ENCODE measurements at regions not wholly inside any gene's neighbourhood (a gene's known extent, or its start where the extent isn't known, plus 50 kb on each side); places are given as distances from the start of the nearest gene placed in this dataset.

DNA sequence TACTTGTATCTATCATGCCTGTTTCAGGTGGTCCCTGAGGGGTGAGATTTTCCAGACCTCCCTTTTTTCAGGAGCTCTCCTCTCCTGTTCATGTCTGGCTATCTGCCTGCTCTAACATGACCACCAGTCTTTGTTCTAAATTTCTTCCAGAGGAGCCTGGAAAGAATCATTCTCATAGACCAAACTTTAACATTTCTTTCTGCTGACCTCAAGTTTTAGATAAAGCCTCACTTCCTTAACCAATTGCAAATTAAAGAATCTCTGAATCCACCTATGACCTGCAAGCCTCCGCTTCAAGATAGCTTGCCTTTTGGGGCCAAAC, 97.6 kb downstream of the TEX51 start:
- POLR2A ChIA-PET (ENCODE audit: partially characterized antibody): no interaction called here
- no peak overlapping the region for H2BK5ac ChIP-seq (ENCODE audit: low read depth, low read length)

More for the DNA sequence above, 97.6 kb downstream of the TEX51 start:
- H4K8ac ChIP-seq (ENCODE audit: extremely low read depth, insufficient read depth, low read length): no peak overlapping the region
- H2BK20ac ChIP-seq (ENCODE audit: low read length): no peak overlapping the region
- no peak overlapping the region for H2BK120ac ChIP-seq (replicated peaks; ENCODE audit: low read depth, low read length)
- H3K36me3 ChIP-seq (ENCODE audit: control insufficient read depth in 2 of 4, insufficient read depth in 4 of 4, low read length in 3 of 4): no peaks in the 10 kb centered on the region
- H2BK15ac ChIP-seq (ENCODE audit: low read length): no peak overlapping the region
- H3K4ac ChIP-seq (replicated peaks; ENCODE audit: insufficient read length, low read depth, low read length): no peak overlapping the region
- WGBS, 2 experiments (ENCODE audit: extremely low coverage in 1 of 2, insufficient coverage in 1 of 2, insufficient read length in 1 of 2, insufficient replicate concordance in 2 of 2, low coverage in 1 of 2, low lambda C conversion rate in 2 of 2, missing lambda C conversion rate in 1 of 2): 93% methylated on average over 1 of the region's 1 CpG; no CpG with 5 or more reads in 1 of the 2 experiments
- no peaks in the 10 kb centered on the region for H3K79me2 ChIP-seq (ENCODE audit: control insufficient read depth in 1 of 2, insufficient read depth in 2 of 2, low read length in 2 of 2)
- H3K27ac ChIP-seq (ENCODE audit: low read depth, low read length): no peak overlapping the region
- no peak overlapping the region for H3K4me2 ChIP-seq (ENCODE audit: insufficient read depth in 1 of 2, low read depth in 2 of 2, low read length in 2 of 2)
- H3K23ac ChIP-seq (ENCODE audit: insufficient read length): no peak overlapping the region
- H3K23me2 ChIP-seq (ENCODE audit: low read depth, low read length): 0 out of 2 replicates have a peak, but pooled peaks cover 1% of the 10 kb centered on the region
- H3K9me3 ChIP-seq (ENCODE audit: insufficient read depth in 2 of 2, low read depth in 1 of 2, low read length in 1 of 2): no peaks in the 10 kb centered on the region
- H3K79me1 ChIP-seq (ENCODE audit: low read depth, low read length): no peaks in the 10 kb centered on the region
- H3K56ac ChIP-seq (replicated peaks; ENCODE audit: insufficient read length, low read depth, low read length): no peak overlapping the region
- no peak overlapping the region for H2AK5ac ChIP-seq (ENCODE audit: low read depth, low read length)
- TF ChIP-seq TAF1 (IDR thresholded peaks at IDR 0.05; ENCODE audit: low read depth, low read length) (no peak), CREB1 (IDR thresholded peaks at IDR 0.05) (no peak), ASH2L (IDR thresholded peaks at IDR 0.05; ENCODE audit: low read length) (no peak)
- no peak overlapping the region for H3K9ac ChIP-seq (replicated peaks in 1 of 4; ENCODE audit: extremely low read depth in 1 of 4, low read depth in 3 of 4, low read length in 3 of 4)
- H3K14ac ChIP-seq (ENCODE audit: insufficient read length): no peak overlapping the region
- H4K5ac ChIP-seq (ENCODE audit: insufficient read length, low read depth, low read length): no peak overlapping the region
- H3K4me3 ChIP-seq (ENCODE audit: extremely low read depth in 1 of 4, insufficient read depth in 2 of 4, low read depth in 3 of 4, low read length in 4 of 4): no peak overlapping the region
- no peaks in the 10 kb centered on the region for H4K20me1 ChIP-seq (replicated peaks in 1 of 2; ENCODE audit: control insufficient read depth in 1 of 2, insufficient read depth in 2 of 2, low read length in 2 of 2)
- no peak for FAIRE-seq
- H2AFZ ChIP-seq (ENCODE audit: low read length): no peak overlapping the region
- no peak overlapping the region for H2BK12ac ChIP-seq (ENCODE audit: low read depth, low read length)
- CTCF ChIA-PET (ENCODE audit: partially characterized antibody): interaction anchor here (0.9 to 1.5 kb wide), 3 partner anchors 20 to 31 kb away, joined by 3 read pairs; no protein-coding TSS in a partner anchor
- H3K27me3 ChIP-seq (replicated peaks in 1 of 4; ENCODE audit: control insufficient read depth in 3 of 4, extremely low read depth in 1 of 4, insufficient read depth in 3 of 4, low read length in 3 of 4): no peaks in the 10 kb centered on the region; a peak in 1 of 7 replicates
- no peak for DNase-seq (ENCODE audit: low read depth in 1 of 2, low spot score in 2 of 2)
- H4K91ac ChIP-seq (replicated peaks; ENCODE audit: insufficient read length, low read length): no peak overlapping the region
- 0 out of 7 replicates have a peak, but pooled peaks cover 0 to 2% (median 0%) of the 10 kb centered on the region in 4 experiments for H3K4me1 ChIP-seq (replicated peaks in 1 of 4; ENCODE audit: control insufficient read depth in 3 of 4, insufficient read depth in 4 of 4, low read length in 3 of 4)
- no peak overlapping the region for H3K18ac ChIP-seq (ENCODE audit: extremely low read depth, low read length)

Measured in H1 (cell line).